ENCODE measurements at regions not wholly inside any gene's neighbourhood (a gene's known extent, or its start where the extent isn't known, plus 50 kb on each side); places are given as distances from the start of the nearest gene placed in this dataset.

DNA sequence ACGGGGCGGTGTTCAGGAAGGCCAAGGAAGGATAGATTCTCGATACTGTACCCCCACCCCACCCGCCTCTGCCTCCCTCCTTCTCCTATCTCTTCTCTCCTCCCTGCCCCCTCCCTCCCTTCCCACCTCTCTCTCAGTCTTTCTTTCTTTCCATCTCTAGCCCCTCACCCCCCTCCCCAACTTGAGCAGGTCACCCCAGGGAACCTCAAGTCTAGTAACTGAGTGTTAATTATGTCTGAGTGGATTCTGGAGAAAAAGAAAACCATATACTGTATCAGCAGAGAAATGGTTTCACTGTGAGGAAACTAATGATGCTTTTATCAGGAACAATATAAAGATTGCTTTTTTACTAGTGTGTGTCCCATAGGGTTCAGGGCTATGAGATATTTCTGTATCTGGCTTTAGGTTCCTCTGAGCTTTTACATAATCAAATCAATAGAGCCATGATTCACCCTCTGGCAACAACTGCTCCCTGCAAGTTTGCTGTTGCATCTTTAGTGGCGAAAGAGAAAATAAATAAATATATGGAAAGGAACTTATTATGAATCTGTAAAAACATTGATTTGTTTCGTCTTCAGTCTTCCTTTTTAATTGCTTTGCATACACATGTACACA lies 639.7 kb downstream of the CCDC171 start:
- intact Hi-C loops (cut with micrococcal nuclease; ENCODE audit: unreplicated experiment) (loop anchor here (5.0 kb wide), 1 partner anchor 535 kb away; no protein-coding TSS in a partner anchor), in situ Hi-C loops (cut with HindIII; ENCODE audit: low pct_unique_long_range_greater_than_20kb, low sequenced_read_pairs) (no loop called here)
- TF ChIP-seq SIN3A (IDR thresholded peaks at IDR 0.05; ENCODE audit: borderline replicate concordance, insufficient read depth, low read depth, low read length) (no peak), POLR2AphosphoS5 (IDR thresholded peaks at IDR 0.05; ENCODE audit: low read depth, low read length) (no peak), TCF7L2 (IDR thresholded peaks at IDR 0.05; ENCODE audit: low read depth, low read length) (no peak)
- TF ChIP-seq, protein P1, sequence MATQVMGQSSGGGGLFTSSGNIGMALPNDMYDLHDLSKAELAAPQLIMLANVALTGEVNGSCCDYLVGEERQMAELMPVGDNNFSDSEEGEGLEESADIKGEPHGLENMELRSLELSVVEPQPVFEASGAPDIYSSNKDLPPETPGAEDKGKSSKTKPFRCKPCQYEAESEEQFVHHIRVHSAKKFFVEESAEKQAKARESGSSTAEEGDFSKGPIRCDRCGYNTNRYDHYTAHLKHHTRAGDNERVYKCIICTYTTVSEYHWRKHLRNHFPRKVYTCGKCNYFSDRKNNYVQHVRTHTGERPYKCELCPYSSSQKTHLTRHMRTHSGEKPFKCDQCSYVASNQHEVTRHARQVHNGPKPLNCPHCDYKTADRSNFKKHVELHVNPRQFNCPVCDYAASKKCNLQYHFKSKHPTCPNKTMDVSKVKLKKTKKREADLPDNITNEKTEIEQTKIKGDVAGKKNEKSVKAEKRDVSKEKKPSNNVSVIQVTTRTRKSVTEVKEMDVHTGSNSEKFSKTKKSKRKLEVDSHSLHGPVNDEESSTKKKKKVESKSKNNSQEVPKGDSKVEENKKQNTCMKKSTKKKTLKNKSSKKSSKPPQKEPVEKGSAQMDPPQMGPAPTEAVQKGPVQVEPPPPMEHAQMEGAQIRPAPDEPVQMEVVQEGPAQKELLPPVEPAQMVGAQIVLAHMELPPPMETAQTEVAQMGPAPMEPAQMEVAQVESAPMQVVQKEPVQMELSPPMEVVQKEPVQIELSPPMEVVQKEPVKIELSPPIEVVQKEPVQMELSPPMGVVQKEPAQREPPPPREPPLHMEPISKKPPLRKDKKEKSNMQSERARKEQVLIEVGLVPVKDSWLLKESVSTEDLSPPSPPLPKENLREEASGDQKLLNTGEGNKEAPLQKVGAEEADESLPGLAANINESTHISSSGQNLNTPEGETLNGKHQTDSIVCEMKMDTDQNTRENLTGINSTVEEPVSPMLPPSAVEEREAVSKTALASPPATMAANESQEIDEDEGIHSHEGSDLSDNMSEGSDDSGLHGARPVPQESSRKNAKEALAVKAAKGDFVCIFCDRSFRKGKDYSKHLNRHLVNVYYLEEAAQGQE (IDR thresholded peaks at IDR 0.05; ENCODE audit: insufficient read depth in 1 of 2, low read depth in 2 of 2, low read length in 1 of 2) = no peak
- TF ChIP-seq, protein P2, sequence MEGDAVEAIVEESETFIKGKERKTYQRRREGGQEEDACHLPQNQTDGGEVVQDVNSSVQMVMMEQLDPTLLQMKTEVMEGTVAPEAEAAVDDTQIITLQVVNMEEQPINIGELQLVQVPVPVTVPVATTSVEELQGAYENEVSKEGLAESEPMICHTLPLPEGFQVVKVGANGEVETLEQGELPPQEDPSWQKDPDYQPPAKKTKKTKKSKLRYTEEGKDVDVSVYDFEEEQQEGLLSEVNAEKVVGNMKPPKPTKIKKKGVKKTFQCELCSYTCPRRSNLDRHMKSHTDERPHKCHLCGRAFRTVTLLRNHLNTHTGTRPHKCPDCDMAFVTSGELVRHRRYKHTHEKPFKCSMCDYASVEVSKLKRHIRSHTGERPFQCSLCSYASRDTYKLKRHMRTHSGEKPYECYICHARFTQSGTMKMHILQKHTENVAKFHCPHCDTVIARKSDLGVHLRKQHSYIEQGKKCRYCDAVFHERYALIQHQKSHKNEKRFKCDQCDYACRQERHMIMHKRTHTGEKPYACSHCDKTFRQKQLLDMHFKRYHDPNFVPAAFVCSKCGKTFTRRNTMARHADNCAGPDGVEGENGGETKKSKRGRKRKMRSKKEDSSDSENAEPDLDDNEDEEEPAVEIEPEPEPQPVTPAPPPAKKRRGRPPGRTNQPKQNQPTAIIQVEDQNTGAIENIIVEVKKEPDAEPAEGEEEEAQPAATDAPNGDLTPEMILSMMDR (IDR thresholded peaks at IDR 0.05) = peak; percentile 22
- ChIA-PET CTCF (no interaction called here), POLR2A (no interaction called here)
- Histone ChIP-seq H3K27me3 (ENCODE audit: control insufficient read depth, insufficient read depth, low read length) (no peaks in the 10 kb centered on the region), H3K27ac (ENCODE audit: low read length) (no peak overlapping the region), H3K36me3 (ENCODE audit: control insufficient read depth, insufficient read depth, low read length) (no peaks in the 10 kb centered on the region), H3K4me3 (ENCODE audit: low read depth in 2 of 2, low read length in 2 of 2) (no peak overlapping the region), H3K4me1 (ENCODE audit: control insufficient read depth, insufficient read depth, low read length) (no peaks in the 10 kb centered on the region), H3K9me3 (ENCODE audit: control insufficient read depth, insufficient read depth, low read depth, low read length) (no peaks in the 10 kb centered on the region)
- no peak for ATAC-seq
- no TSS peak for BruUV-seq (replicated peaks)
- no peak for DNase-seq (ENCODE audit: low read depth, low spot score)

DNA sequence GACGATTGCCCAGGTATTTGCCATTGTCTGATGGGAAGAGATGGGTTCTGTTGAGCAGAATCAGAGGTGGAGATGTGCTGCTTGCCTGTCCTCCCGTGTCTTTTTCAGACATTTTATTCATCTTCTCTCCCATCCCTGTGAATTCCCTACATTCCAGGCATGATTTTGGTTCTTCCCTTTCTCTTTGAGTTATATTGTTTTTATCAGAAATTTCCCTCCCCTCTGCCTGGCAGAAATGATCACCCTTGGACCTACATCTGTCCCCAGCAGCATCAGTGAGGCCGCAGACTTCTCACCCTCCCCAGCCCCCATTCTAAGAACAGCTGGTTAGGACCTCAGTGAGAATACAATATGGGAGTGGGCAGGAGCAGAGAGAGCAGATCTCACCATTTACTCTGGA lies 640.2 kb downstream of the CCDC171 start:
- DNase-seq (ENCODE audit: low read depth, low spot score) (no peak), ATAC-seq (no peak)
- no peak overlapping the region for H3K27ac ChIP-seq (ENCODE audit: low read length)
- H3K4me3 ChIP-seq (ENCODE audit: low read depth in 2 of 2, low read length in 2 of 2) = no peak overlapping the region
- H3K4me1 ChIP-seq (ENCODE audit: control insufficient read depth, insufficient read depth, low read length) = no peaks in the 10 kb centered on the region
- no peaks in the 10 kb centered on the region for H3K36me3 ChIP-seq (ENCODE audit: control insufficient read depth, insufficient read depth, low read length)
- H3K9me3 ChIP-seq (ENCODE audit: control insufficient read depth, insufficient read depth, low read depth, low read length) = no peaks in the 10 kb centered on the region
- TF ChIP-seq, protein P1 (IDR thresholded peaks at IDR 0.05; ENCODE audit: insufficient read depth in 1 of 2, low read depth in 2 of 2, low read length in 1 of 2) = no peak
- no peak for TF ChIP-seq SIN3A (IDR thresholded peaks at IDR 0.05; ENCODE audit: borderline replicate concordance, insufficient read depth, low read depth, low read length)
- TF ChIP-seq POLR2AphosphoS5 (IDR thresholded peaks at IDR 0.05; ENCODE audit: low read depth, low read length) = no peak
- no peak for TF ChIP-seq TCF7L2 (IDR thresholded peaks at IDR 0.05; ENCODE audit: low read depth, low read length)
- TF ChIP-seq, protein P2 (IDR thresholded peaks at IDR 0.05) = no peak
- in situ Hi-C loops (cut with HindIII; ENCODE audit: low pct_unique_long_range_greater_than_20kb, low sequenced_read_pairs) = no loop called here
- intact Hi-C loops (cut with micrococcal nuclease; ENCODE audit: unreplicated experiment) = loop anchor here (5.0 kb wide), 1 partner anchor 534 kb away; no protein-coding TSS in a partner anchor
- no TSS peak for BruUV-seq (replicated peaks)
- ChIA-PET CTCF (no interaction called here), POLR2A (no interaction called here)
- no peaks in the 10 kb centered on the region for H3K27me3 ChIP-seq (ENCODE audit: control insufficient read depth, insufficient read depth, low read length)
